Neural cell (in vitro differentiated cells): ENCODE measurements at regions not wholly inside any gene's neighbourhood (a gene's known extent, or its start where the extent isn't known, plus 50 kb on each side); places are given as distances from the start of the nearest gene placed in this dataset.

Experiments
- H2AFZ ChIP-seq: fragments of 200-600, 300-800 bp; sonication (generic), shearing (Covaris generic); 2 replicates; pipeline ENCODE4 v1.6.0; 2014; ENCODE audit warnings: low read depth, mild to moderate bottlenecking, antibody characterized with exemption, low read length, moderate library complexity
- H3F3A ChIP-seq: fragments of 200-600 bp; shearing (Covaris generic); 2 replicates; pipeline ENCODE4 v1.6.1; 2016; ENCODE audit warnings: mild to moderate bottlenecking, moderate library complexity, mixed read lengths, antibody characterized with exemption, low read length; ENCODE audit not compliant: insufficient read depth, poor library complexity, severe bottlenecking
- H3K27ac ChIP-seq: fragments of 200-600, 300-800 bp; sonication (generic), shearing (Covaris generic); 2 replicates; pipeline ENCODE4 v1.5.1; 2014; ENCODE audit warnings: mild to moderate bottlenecking, low read length, moderate library complexity
- H3K27me3 ChIP-seq: fragments of 300-800, 200-600 bp; sonication (generic), shearing (Covaris generic); 2 replicates; pipeline ENCODE4 v1.6.0; 2014; ENCODE audit warnings: mild to moderate bottlenecking, low read depth, low read length, moderate library complexity; ENCODE audit not compliant: insufficient read depth
- H3K36me3 ChIP-seq: fragments of 300-800, 200-600 bp; sonication (generic), shearing (Covaris generic); 2 replicates; pipeline ENCODE4 v1.5.1; 2014; ENCODE audit warnings: mild to moderate bottlenecking, antibody characterized with exemption, low read length, moderate library complexity; ENCODE audit not compliant: insufficient read depth
- H3K4me2 ChIP-seq: fragments of 300-800, 200-600 bp; sonication (generic), shearing (Covaris generic); 2 replicates; pipeline ENCODE4 v1.6.0; 2014; ENCODE audit warnings: mild to moderate bottlenecking, low read length
- H3K4me3 ChIP-seq: fragments of 300-800, 200-600 bp; sonication (generic), shearing (Covaris generic); 2 replicates; pipeline ENCODE4 v1.5.1; 2014; ENCODE audit warnings: mild to moderate bottlenecking, low read length, moderate library complexity
- H3K79me2 ChIP-seq: fragments of 200-600 bp; shearing (Covaris generic); replicated peaks from 2 replicates; pipeline ENCODE4 v1.6.0; 2014; ENCODE audit warnings: mild to moderate bottlenecking, low read length, moderate library complexity; ENCODE audit not compliant: insufficient read depth
- H3K9ac ChIP-seq: fragments of 300-800, 200-600 bp; sonication (generic), shearing (Covaris generic); 2 replicates; pipeline ENCODE4 v1.6.1; 2016; ENCODE audit warnings: mild to moderate bottlenecking, low read length, mixed read lengths
- H3K9me2 ChIP-seq: fragments of 200-600 bp; shearing (Covaris generic); 2 replicates; pipeline ENCODE4 v1.6.1; 2016; ENCODE audit warnings: mild to moderate bottlenecking, low read length, mixed read lengths; ENCODE audit not compliant: insufficient read depth
- H3K9me3 ChIP-seq: fragments of 200-600, 300-800 bp; sonication (generic), shearing (Covaris generic); 2 replicates; pipeline ENCODE4 v1.6.1; 2016; ENCODE audit warnings: mild to moderate bottlenecking, mixed run types, low read length, moderate library complexity, mixed read lengths
- H4K20me1 ChIP-seq: fragments of 200-600 bp; shearing (Covaris generic); 2 replicates; pipeline ENCODE4 v1.6.1; 2016; ENCODE audit warnings: mild to moderate bottlenecking, mixed run types; ENCODE audit not compliant: insufficient read depth
- EP300 ChIP-seq: fragments of 450-650 bp; conservative IDR thresholded peaks from 2 replicates; pipeline ENCODE4 v1.6.1; 2014; ENCODE audit warnings: antibody characterized with exemption, mild to moderate bottlenecking, moderate library complexity; ENCODE audit not compliant: poor library complexity, severe bottlenecking
- EZH2 ChIP-seq: fragments of 200-600, 300-800 bp; shearing (Covaris generic), sonication (generic); IDR thresholded peaks from 2 replicates; pipeline ENCODE4 v1.6.1; 2014; ENCODE audit warnings: antibody characterized with exemption, low read length, borderline replicate concordance, mild to moderate bottlenecking; ENCODE audit not compliant: insufficient read depth, poor library complexity, severe bottlenecking
- MXI1 ChIP-seq: fragments of 450-650 bp; conservative IDR thresholded peaks from 2 replicates; pipeline ENCODE4 v1.6.1; 2014; ENCODE audit warnings: antibody characterized with exemption, mild to moderate bottlenecking; ENCODE audit not compliant: poor library complexity, severe bottlenecking
- POLR2AphosphoS5 ChIP-seq: IDR thresholded peaks from 2 replicates; pipeline ENCODE4 v1.6.1; 2012
- RAD21 ChIP-seq: fragments of 450-650 bp; conservative IDR thresholded peaks from 2 replicates; pipeline ENCODE4 v1.6.1; 2014; ENCODE audit warnings: antibody characterized with exemption, mild to moderate bottlenecking, moderate library complexity
- SMC3 ChIP-seq: fragments of 450-650 bp; conservative IDR thresholded peaks from 2 replicates; pipeline ENCODE4 v1.6.1; 2014; ENCODE audit warnings: antibody characterized with exemption, mild to moderate bottlenecking, moderate library complexity; ENCODE audit not compliant: poor library complexity
- TAF1 ChIP-seq: IDR thresholded peaks from 2 replicates; pipeline ENCODE4 v1.6.1; 2012; ENCODE audit warnings: low read depth
- TF ChIP-seq, protein P1 (sequence below): IDR thresholded peaks from 2 replicates; pipeline ENCODE4 v1.6.1; 2012; ENCODE audit warnings: borderline replicate concordance
- TF ChIP-seq, protein P2 (sequence below): fragments of 450-650 bp; IDR thresholded peaks from 2 replicates; pipeline ENCODE4 v1.5.1; 2014; ENCODE audit warnings: antibody characterized with exemption, mild to moderate bottlenecking, moderate library complexity; ENCODE audit not compliant: poor library complexity, severe bottlenecking

DNA sequence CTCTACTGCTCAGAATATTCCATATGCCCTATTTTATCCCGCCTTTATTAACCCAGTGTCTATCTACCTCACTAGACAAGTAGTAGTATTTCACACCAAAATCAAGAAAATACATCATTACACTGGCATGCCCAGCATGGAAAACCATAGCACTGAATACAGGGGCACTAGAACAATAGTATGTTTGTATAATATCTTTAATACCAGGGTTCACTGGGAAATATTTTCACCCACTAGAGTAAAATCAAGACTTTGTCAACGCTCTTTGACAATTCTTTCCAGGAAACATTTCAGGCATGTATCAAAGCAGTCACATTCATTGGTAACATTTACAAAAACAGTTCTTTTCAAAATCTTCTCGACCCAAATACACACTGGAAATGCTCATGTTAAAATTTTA lies 119.3 kb upstream of the BEND6 start:
- Histone ChIP-seq H4K20me1 (no peaks in the 10 kb centered on the region), H3K4me3 (no peak overlapping the region), H3K27ac (no peak overlapping the region), H3K9me2 (no peaks in the 10 kb centered on the region), H3K36me3 (no peaks in the 10 kb centered on the region), H3K4me2 (no peak overlapping the region), H2AFZ (no peak overlapping the region), H3K79me2 (peaks cover 66% of the 10 kb centered on the region), H3K9me3 (no peaks in the 10 kb centered on the region), H3K9ac (no peak overlapping the region), H3F3A (no peaks in the 10 kb centered on the region), H3K27me3 (no peaks in the 10 kb centered on the region)
- TF ChIP-seq EZH2 (no peak), EP300 (no peak), POLR2AphosphoS5 (no peak), MXI1 (no peak), TAF1 (no peak), RAD21 (no peak), SMC3 (no peak)
- TF ChIP-seq, protein P1, sequence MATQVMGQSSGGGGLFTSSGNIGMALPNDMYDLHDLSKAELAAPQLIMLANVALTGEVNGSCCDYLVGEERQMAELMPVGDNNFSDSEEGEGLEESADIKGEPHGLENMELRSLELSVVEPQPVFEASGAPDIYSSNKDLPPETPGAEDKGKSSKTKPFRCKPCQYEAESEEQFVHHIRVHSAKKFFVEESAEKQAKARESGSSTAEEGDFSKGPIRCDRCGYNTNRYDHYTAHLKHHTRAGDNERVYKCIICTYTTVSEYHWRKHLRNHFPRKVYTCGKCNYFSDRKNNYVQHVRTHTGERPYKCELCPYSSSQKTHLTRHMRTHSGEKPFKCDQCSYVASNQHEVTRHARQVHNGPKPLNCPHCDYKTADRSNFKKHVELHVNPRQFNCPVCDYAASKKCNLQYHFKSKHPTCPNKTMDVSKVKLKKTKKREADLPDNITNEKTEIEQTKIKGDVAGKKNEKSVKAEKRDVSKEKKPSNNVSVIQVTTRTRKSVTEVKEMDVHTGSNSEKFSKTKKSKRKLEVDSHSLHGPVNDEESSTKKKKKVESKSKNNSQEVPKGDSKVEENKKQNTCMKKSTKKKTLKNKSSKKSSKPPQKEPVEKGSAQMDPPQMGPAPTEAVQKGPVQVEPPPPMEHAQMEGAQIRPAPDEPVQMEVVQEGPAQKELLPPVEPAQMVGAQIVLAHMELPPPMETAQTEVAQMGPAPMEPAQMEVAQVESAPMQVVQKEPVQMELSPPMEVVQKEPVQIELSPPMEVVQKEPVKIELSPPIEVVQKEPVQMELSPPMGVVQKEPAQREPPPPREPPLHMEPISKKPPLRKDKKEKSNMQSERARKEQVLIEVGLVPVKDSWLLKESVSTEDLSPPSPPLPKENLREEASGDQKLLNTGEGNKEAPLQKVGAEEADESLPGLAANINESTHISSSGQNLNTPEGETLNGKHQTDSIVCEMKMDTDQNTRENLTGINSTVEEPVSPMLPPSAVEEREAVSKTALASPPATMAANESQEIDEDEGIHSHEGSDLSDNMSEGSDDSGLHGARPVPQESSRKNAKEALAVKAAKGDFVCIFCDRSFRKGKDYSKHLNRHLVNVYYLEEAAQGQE = no peak
- TF ChIP-seq, protein P2, sequence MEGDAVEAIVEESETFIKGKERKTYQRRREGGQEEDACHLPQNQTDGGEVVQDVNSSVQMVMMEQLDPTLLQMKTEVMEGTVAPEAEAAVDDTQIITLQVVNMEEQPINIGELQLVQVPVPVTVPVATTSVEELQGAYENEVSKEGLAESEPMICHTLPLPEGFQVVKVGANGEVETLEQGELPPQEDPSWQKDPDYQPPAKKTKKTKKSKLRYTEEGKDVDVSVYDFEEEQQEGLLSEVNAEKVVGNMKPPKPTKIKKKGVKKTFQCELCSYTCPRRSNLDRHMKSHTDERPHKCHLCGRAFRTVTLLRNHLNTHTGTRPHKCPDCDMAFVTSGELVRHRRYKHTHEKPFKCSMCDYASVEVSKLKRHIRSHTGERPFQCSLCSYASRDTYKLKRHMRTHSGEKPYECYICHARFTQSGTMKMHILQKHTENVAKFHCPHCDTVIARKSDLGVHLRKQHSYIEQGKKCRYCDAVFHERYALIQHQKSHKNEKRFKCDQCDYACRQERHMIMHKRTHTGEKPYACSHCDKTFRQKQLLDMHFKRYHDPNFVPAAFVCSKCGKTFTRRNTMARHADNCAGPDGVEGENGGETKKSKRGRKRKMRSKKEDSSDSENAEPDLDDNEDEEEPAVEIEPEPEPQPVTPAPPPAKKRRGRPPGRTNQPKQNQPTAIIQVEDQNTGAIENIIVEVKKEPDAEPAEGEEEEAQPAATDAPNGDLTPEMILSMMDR = no peak

DNA sequence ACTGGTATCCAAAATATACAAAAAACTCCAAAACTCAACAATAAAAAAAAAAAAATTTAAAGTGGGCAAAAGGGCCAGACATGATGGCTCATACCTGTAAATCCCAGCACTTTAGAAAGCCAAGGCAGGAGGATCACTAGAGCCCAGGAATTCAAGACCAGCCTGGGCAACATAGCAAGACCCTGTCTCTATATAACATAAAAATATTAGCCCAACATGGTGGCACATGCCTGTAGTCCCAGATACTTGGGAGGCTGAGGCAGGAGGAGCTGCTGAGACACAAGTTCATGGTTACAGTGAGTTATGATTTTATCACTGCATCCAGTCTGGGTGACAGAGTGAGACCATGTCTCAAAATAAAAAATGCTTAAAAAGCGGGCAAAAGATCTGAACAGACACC lies 121.0 kb upstream of the BEND6 start:
- H3K9me2 ChIP-seq = no peaks in the 10 kb centered on the region
- H3K9ac ChIP-seq = no peak overlapping the region
- H2AFZ ChIP-seq = no peak overlapping the region
- no peaks in the 10 kb centered on the region for H4K20me1 ChIP-seq
- TF ChIP-seq TAF1 (no peak), MXI1 (no peak), EZH2 (no peak), EP300 (no peak)
- H3K27ac ChIP-seq = no peak overlapping the region
- no peaks in the 10 kb centered on the region for H3K9me3 ChIP-seq
- H3F3A ChIP-seq = no peaks in the 10 kb centered on the region
- H3K4me2 ChIP-seq = no peak overlapping the region
- H3K79me2 ChIP-seq = peaks cover 59% of the 10 kb centered on the region
- no peak overlapping the region for H3K4me3 ChIP-seq
- H3K27me3 ChIP-seq = no peaks in the 10 kb centered on the region
- no peaks in the 10 kb centered on the region for H3K36me3 ChIP-seq
